PFSK-1 (cell line): ENCODE measurements at regions not wholly inside any gene's neighbourhood (a gene's known extent, or its start where the extent isn't known, plus 50 kb on each side); places are given as distances from the start of the nearest gene placed in this dataset.

Experiments
- FOXP2 ChIP-seq: optimal IDR thresholded peaks from 2 replicates; pipeline ENCODE3; 2011; ENCODE audit warnings: borderline replicate concordance, control low read depth, inconsistent platforms; ENCODE audit not compliant: insufficient read depth; ENCODE audit errors: extremely low read length, extremely low read depth
- POLR2AphosphoS5 ChIP-seq: IDR thresholded peaks from 2 replicates; pipeline ENCODE4 v1.6.1; 2012; ENCODE audit warnings: low read depth, mild to moderate bottlenecking, control low read depth, low read length, moderate library complexity
- REST ChIP-seq, 2 experiments: IDR thresholded peaks; 2 replicates each; pipeline versions ENCODE4 v1.6.1 to v1.8.0; 2011 to 2012; ENCODE audit warnings: low read depth in 2 of 2, low read length in 2 of 2, control low read depth in 1 of 2, inconsistent platforms in 1 of 2, mild to moderate bottlenecking in 1 of 2, moderate library complexity in 1 of 2; ENCODE audit not compliant: insufficient read depth in 1 of 2
- SIN3A ChIP-seq: IDR thresholded peaks from 2 replicates; pipeline ENCODE4 v1.6.1; 2012; ENCODE audit warnings: mild to moderate bottlenecking, low read length, moderate library complexity, borderline replicate concordance; ENCODE audit not compliant: insufficient read depth
- TAF1 ChIP-seq: IDR thresholded peaks from 2 replicates; pipeline ENCODE4 v1.6.1; 2012; ENCODE audit warnings: low read length, control low read depth, borderline replicate concordance; ENCODE audit not compliant: insufficient read depth

GRCh38 chr1:189151361-189151760, 1326.3 kb downstream of the BRINP3 start:
- no peak for TF ChIP-seq SIN3A

GRCh38 chr1:189152685-189153084, 1325.0 kb downstream of the BRINP3 start:
- no peak for TF ChIP-seq REST (IDR thresholded peaks at IDR 0.05; ENCODE audit: insufficient read depth in 1 of 2, low read depth in 2 of 2, low read length in 2 of 2)
- no peak for TF ChIP-seq FOXP2
- no peak for TF ChIP-seq SIN3A
- TF ChIP-seq TAF1: no peak
- no peak for TF ChIP-seq POLR2AphosphoS5

DNA sequence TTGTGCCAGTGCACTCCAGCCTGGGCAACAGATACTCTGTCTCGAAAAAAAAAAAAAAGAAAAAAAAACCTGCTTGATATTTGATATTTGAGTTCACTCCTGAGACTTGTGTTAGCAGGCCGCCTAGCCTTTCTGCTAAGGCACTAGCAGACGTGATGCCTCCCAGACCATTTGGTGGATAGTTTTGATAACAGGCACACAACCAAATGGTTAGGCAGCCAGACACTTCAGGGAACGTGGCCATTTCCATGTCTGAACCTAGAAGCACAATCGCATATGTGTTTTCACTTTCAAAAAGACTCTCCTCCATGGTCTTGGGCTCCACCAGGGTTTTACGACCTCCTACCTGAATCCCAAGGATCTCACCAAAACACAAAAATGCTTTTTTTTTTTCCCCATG, 1319.5 kb downstream of the BRINP3 start:
- no peak for TF ChIP-seq REST (IDR thresholded peaks at IDR 0.05; ENCODE audit: insufficient read depth in 1 of 2, low read depth in 2 of 2, low read length in 2 of 2)
- TF ChIP-seq POLR2AphosphoS5: no peak
- TF ChIP-seq FOXP2: no peak
- no peak for TF ChIP-seq SIN3A
- TF ChIP-seq TAF1: no peak

DNA sequence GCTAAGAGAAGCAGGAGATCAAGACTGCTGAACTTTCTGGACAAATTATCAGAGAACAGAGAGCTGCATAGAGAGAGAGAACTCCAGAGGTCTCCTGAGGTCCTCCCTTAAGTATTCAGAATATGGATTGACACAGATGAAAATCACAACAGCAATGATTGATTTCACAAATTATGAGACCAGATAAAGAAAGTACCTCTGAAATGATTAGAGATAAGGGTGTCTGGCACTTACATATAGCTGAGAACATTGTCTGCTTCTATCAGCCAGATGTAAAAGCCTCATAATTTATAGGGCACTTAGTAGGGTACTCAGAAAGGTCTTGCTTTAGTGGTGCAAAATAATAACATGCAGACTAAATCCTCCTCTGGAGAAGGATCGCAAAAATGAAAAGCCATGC, 1301.8 kb downstream of the BRINP3 start:
- TF ChIP-seq POLR2AphosphoS5: no peak
- TF ChIP-seq TAF1: no peak
- TF ChIP-seq SIN3A: no peak
- TF ChIP-seq REST (IDR thresholded peaks at IDR 0.05; ENCODE audit: insufficient read depth in 1 of 2, low read depth in 2 of 2, low read length in 2 of 2): no peak
- TF ChIP-seq FOXP2: no peak

DNA sequence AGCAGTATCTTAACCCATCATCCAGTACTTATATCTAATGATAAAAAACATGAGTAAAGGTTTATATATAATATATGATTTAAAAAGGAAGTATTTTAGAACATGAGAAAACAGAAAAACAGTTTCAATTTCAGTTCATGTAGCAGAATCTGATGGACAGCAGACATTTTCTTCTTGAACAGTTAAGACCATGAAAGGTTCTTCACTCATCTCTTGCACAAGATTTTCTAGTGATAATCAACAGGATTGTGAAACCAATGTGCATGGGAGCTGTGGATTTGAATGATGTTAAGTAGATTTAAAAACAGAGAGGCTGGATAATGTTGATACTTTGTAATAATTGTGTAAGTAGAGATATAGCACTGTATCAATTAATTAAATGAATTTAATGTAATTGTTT, 1297.6 kb downstream of the BRINP3 start:
- no peak for TF ChIP-seq POLR2AphosphoS5
- TF ChIP-seq REST (IDR thresholded peaks at IDR 0.05; ENCODE audit: insufficient read depth in 1 of 2, low read depth in 2 of 2, low read length in 2 of 2): no peak
- no peak for TF ChIP-seq FOXP2
- TF ChIP-seq TAF1: no peak
- no peak for TF ChIP-seq SIN3A
